ENCODE measurements at regions not wholly inside any gene's neighbourhood (a gene's known extent, or its start where the extent isn't known, plus 50 kb on each side); places are given as distances from the start of the nearest gene placed in this dataset.
"Not testable (repeated sequence)": the region's sequence is repeated elsewhere in the genome, so short reads cannot be mapped to it uniquely, and the experiment has no call there.

GRCh38 chrX:131650637-131651410 lies 107.0 kb downstream of the OR13H1 start:
- TF ChIP-seq TOX (CRISPR knock-in tag; IDR thresholded peaks at IDR 0.05; ENCODE audit: borderline replicate concordance) = no peak
- TF ChIP-seq PPARA (CRISPR knock-in tag; IDR thresholded peaks at IDR 0.05; ENCODE audit: borderline replicate concordance) = no peak
- TF ChIP-seq ZNF8 (CRISPR knock-in tag; IDR thresholded peaks at IDR 0.05) = no peak
- TF ChIP-seq ZNF565 (CRISPR knock-in tag; conservative IDR thresholded peaks at IDR 0.05; ENCODE audit: low read depth) = no peak
- ATAC-seq = peak; percentile 67; the same call in 2 of the 3 replicates

GRCh38 chrX:131663726-131664125 lies 119.9 kb downstream of the OR13H1 start:
- not testable (repeated sequence) for ATAC-seq

GRCh38 chrX:131671735-131672134 lies 127.9 kb downstream of the OR13H1 start:
- TF ChIP-seq CSRNP3 (CRISPR knock-in tag; IDR thresholded peaks at IDR 0.05) = no peak
- TF ChIP-seq RARB (CRISPR knock-in tag; IDR thresholded peaks at IDR 0.05) = no peak
- no peak for TF ChIP-seq ZFP3 (CRISPR knock-in tag; IDR thresholded peaks at IDR 0.05)
- ATAC-seq = no peak

GRCh38 chrX:131675596-131676194 lies 131.8 kb downstream of the OR13H1 start:
- no peak for TF ChIP-seq RARB (CRISPR knock-in tag; IDR thresholded peaks at IDR 0.05)
- TF ChIP-seq GLIS3 (CRISPR knock-in tag; IDR thresholded peaks at IDR 0.05) = no peak
- no peak for TF ChIP-seq CSRNP3 (CRISPR knock-in tag; IDR thresholded peaks at IDR 0.05)
- no peak for TF ChIP-seq TSHZ2 (CRISPR knock-in tag; IDR thresholded peaks at IDR 0.05)
- TF ChIP-seq ESRRG (CRISPR knock-in tag; IDR thresholded peaks at IDR 0.05) = no peak
- no peak for TF ChIP-seq TOX (CRISPR knock-in tag; IDR thresholded peaks at IDR 0.05; ENCODE audit: borderline replicate concordance)
- TF ChIP-seq ZNF565 (CRISPR knock-in tag; conservative IDR thresholded peaks at IDR 0.05; ENCODE audit: low read depth) = no peak
- no peak for TF ChIP-seq PATZ1 (CRISPR knock-in tag; IDR thresholded peaks at IDR 0.05; ENCODE audit: borderline replicate concordance)
- ATAC-seq = peak; percentile 81

GRCh38 chrX:131677655-131678628 lies 134.1 kb downstream of the OR13H1 start:
- no peak for TF ChIP-seq TOX (CRISPR knock-in tag; IDR thresholded peaks at IDR 0.05; ENCODE audit: borderline replicate concordance)
- ATAC-seq = peak; percentile 85

GRCh38 chrX:131682735-131683134 lies 138.9 kb downstream of the OR13H1 start:
- not testable (repeated sequence) for ATAC-seq

All from SK-N-SH treated with all-trans-retinoic acid at 6 μM for 48 hours (cell line).